Activated T-cell treated with anti-CD3 and anti-CD28 coated beads, Interleukin-2, amount 50 U/mL, for 72 hours (primary cell): ENCODE measurements at regions not wholly inside any gene's neighbourhood (a gene's known extent, or its start where the extent isn't known, plus 50 kb on each side); places are given as distances from the start of the nearest gene placed in this dataset.

ENCODE experiments used
- ATAC-seq, 2 donors: fragments of 150-1000 bp; cut with Tn5 transposase; replicated peaks in 1 of 2; 2 replicates each; pipeline ENCODE4 v1.10.0; 2021; ENCODE audit warnings: moderate library complexity in 2 of 2, mild to moderate bottlenecking in 1 of 2
- DNase-seq, 2 donors: peaks; one replicate each; pipeline ENCODE4 v3.0.0; 2021 to 2022; ENCODE audit warnings: mixed read lengths in 1 of 2
- H3K27ac Mint-ChIP-seq: one replicate; pipeline ENCODE4 v1.8.0; 2022; ENCODE audit warnings: mild to moderate bottlenecking, moderate library complexity, mixed read lengths
- H3K27me3 Mint-ChIP-seq: one replicate; pipeline ENCODE4 v1.8.0; 2022; ENCODE audit warnings: low read depth, mixed read lengths
- H3K36me3 Mint-ChIP-seq, 2 donors: one replicate each; pipeline ENCODE4 v1.8.0; 2022; ENCODE audit warnings: mixed read lengths in 2 of 2, mild to moderate bottlenecking in 1 of 2; ENCODE audit not compliant: insufficient read depth in 2 of 2
- H3K4me1 Mint-ChIP-seq: one replicate; pipeline ENCODE4 v1.8.0; 2022; ENCODE audit warnings: low read depth, mixed read lengths
- H3K4me3 Mint-ChIP-seq, 2 donors: one replicate each; pipeline ENCODE4 v1.8.0; 2022; ENCODE audit warnings: mild to moderate bottlenecking in 2 of 2, mixed read lengths in 2 of 2, moderate library complexity in 2 of 2
- H3K9me3 Mint-ChIP-seq, 2 donors: one replicate each; pipeline ENCODE4 v1.8.0; 2022; ENCODE audit warnings: mixed read lengths in 2 of 2

GRCh38 chr21:32216293-32216692 lies 62.6 kb downstream of the MIS18A start:
- Mint-ChIP-seq H3K27me3 (no peaks in the 10 kb centered on the region), H3K4me1 (no peaks in the 10 kb centered on the region), H3K4me3 (no peak overlapping the region), H3K36me3 (peaks cover 1 to 4% of the 10 kb centered on the region in 2 donors), H3K27ac (no peak overlapping the region), H3K9me3 (peaks cover 0 to 3% of the 10 kb centered on the region in 2 donors)
- no peak for DNase-seq
- no peak for ATAC-seq

GRCh38 chr21:32215306-32215685 lies 63.6 kb downstream of the MIS18A start:
- DNase-seq: no peak
- H3K27ac Mint-ChIP-seq: no peak overlapping the region
- H3K9me3 Mint-ChIP-seq: no peaks in the 10 kb centered on the region
- H3K36me3 Mint-ChIP-seq: peaks cover 0 to 1% of the 10 kb centered on the region in 2 donors
- H3K4me1 Mint-ChIP-seq: no peaks in the 10 kb centered on the region
- no peaks in the 10 kb centered on the region for H3K27me3 Mint-ChIP-seq
- ATAC-seq: no peak
- H3K4me3 Mint-ChIP-seq: no peak overlapping the region

GRCh38 chr21:32214654-32215305 lies 64.1 kb downstream of the MIS18A start:
- no peak for ATAC-seq
- H3K9me3 Mint-ChIP-seq: no peaks in the 10 kb centered on the region

GRCh38 chr21:32212116-32212515 lies 66.7 kb downstream of the MIS18A start:
- no peak overlapping the region for H3K4me3 Mint-ChIP-seq
- no peaks in the 10 kb centered on the region for H3K27me3 Mint-ChIP-seq
- H3K27ac Mint-ChIP-seq: no peak overlapping the region
- H3K9me3 Mint-ChIP-seq: peaks cover 0 to under 1% of the 10 kb centered on the region in 2 donors
- ATAC-seq (no peak), DNase-seq (no peak)
- H3K36me3 Mint-ChIP-seq: peaks cover 0 to 1% of the 10 kb centered on the region in 2 donors
- H3K4me1 Mint-ChIP-seq: no peaks in the 10 kb centered on the region

More at GRCh38 chr21:32214654-32215305, 64.1 kb downstream of the MIS18A start:
- Mint-ChIP-seq H3K27ac (no peak overlapping the region), H3K27me3 (no peaks in the 10 kb centered on the region), H3K36me3 (peaks cover 0 to 1% of the 10 kb centered on the region in 2 donors), H3K4me1 (no peaks in the 10 kb centered on the region), H3K4me3 (no peak overlapping the region)
- DNase-seq: no peak

GRCh38 chr21:32211306-32211705 lies 67.5 kb downstream of the MIS18A start:
- Mint-ChIP-seq H3K4me3 (no peak overlapping the region), H3K9me3 (peaks cover 0 to 2% of the 10 kb centered on the region in 2 donors), H3K27ac (no peak overlapping the region), H3K36me3 (peaks cover 0 to 1% of the 10 kb centered on the region in 2 donors), H3K4me1 (no peaks in the 10 kb centered on the region), H3K27me3 (no peaks in the 10 kb centered on the region)
- no peak for ATAC-seq
- no peak for DNase-seq

GRCh38 chr21:32209580-32209979 lies 69.3 kb downstream of the MIS18A start:
- Mint-ChIP-seq H3K36me3 (peaks cover 0 to 1% of the 10 kb centered on the region in 2 donors), H3K9me3 (peaks cover 0 to 2% of the 10 kb centered on the region in 2 donors), H3K27ac (no peak overlapping the region), H3K4me3 (no peak overlapping the region), H3K27me3 (no peaks in the 10 kb centered on the region), H3K4me1 (no peaks in the 10 kb centered on the region)
- ATAC-seq (no peak), DNase-seq (no peak)

- H3K27me3 Mint-ChIP-seq: no peaks in the 10 kb centered on the region
- no peaks in the 10 kb centered on the region for H3K4me1 Mint-ChIP-seq
- ATAC-seq (no peak), DNase-seq (no peak)
- H3K4me3 Mint-ChIP-seq: no peak overlapping the region
- no peaks in the 10 kb centered on the region for H3K36me3 Mint-ChIP-seq
- no peak overlapping the region for H3K27ac Mint-ChIP-seq
- peaks cover 0 to 2% of the 10 kb centered on the region in 2 donors for H3K9me3 Mint-ChIP-seq
Observed at GRCh38 chr21:32207406-32207716, 71.5 kb downstream of the MIS18A start.

GRCh38 chr21:32206631-32207405 lies 72.0 kb downstream of the MIS18A start:
- DNase-seq: no peak
- Mint-ChIP-seq H3K9me3 (peaks cover 0 to 2% of the 10 kb centered on the region in 2 donors), H3K27ac (no peak overlapping the region), H3K27me3 (no peaks in the 10 kb centered on the region), H3K4me1 (no peaks in the 10 kb centered on the region), H3K36me3 (no peaks in the 10 kb centered on the region), H3K4me3 (no peak overlapping the region)
- ATAC-seq: no peak

GRCh38 chr21:32203877-32204480 lies 74.9 kb downstream of the MIS18A start:
- no peaks in the 10 kb centered on the region for H3K27me3 Mint-ChIP-seq
- H3K4me3 Mint-ChIP-seq: no peak overlapping the region
- H3K9me3 Mint-ChIP-seq: peaks cover 0 to 2% of the 10 kb centered on the region in 2 donors
- H3K4me1 Mint-ChIP-seq: no peaks in the 10 kb centered on the region
- no peak for DNase-seq
- no peaks in the 10 kb centered on the region for H3K36me3 Mint-ChIP-seq
- no peak overlapping the region for H3K27ac Mint-ChIP-seq
- ATAC-seq: no peak

GRCh38 chr21:32200029-32200428 lies 78.8 kb downstream of the MIS18A start:
- no peak for ATAC-seq
- Mint-ChIP-seq H3K9me3 (no peaks in the 10 kb centered on the region), H3K27ac (no peak overlapping the region), H3K4me3 (no peak overlapping the region), H3K4me1 (no peaks in the 10 kb centered on the region), H3K36me3 (no peaks in the 10 kb centered on the region), H3K27me3 (no peaks in the 10 kb centered on the region)
- no peak for DNase-seq

GRCh38 chr21:32198384-32198783 lies 80.5 kb downstream of the MIS18A start:
- Mint-ChIP-seq H3K27me3 (no peaks in the 10 kb centered on the region), H3K4me1 (no peaks in the 10 kb centered on the region), H3K4me3 (no peak overlapping the region), H3K9me3 (no peaks in the 10 kb centered on the region), H3K36me3 (no peaks in the 10 kb centered on the region), H3K27ac (no peak overlapping the region)
- ATAC-seq: no peak
- DNase-seq: no peak

GRCh38 chr21:32197896-32198295 lies 81.0 kb downstream of the MIS18A start:
- no peak overlapping the region for H3K27ac Mint-ChIP-seq
- H3K4me3 Mint-ChIP-seq: no peak overlapping the region
- H3K27me3 Mint-ChIP-seq: no peaks in the 10 kb centered on the region
- H3K9me3 Mint-ChIP-seq: no peaks in the 10 kb centered on the region
- no peaks in the 10 kb centered on the region for H3K4me1 Mint-ChIP-seq
- no peak for DNase-seq
- H3K36me3 Mint-ChIP-seq: no peaks in the 10 kb centered on the region
- no peak for ATAC-seq

- Mint-ChIP-seq H3K4me1 (no peaks in the 10 kb centered on the region), H3K9me3 (no peaks in the 10 kb centered on the region), H3K4me3 (no peak overlapping the region), H3K27ac (no peak overlapping the region), H3K36me3 (no peaks in the 10 kb centered on the region), H3K27me3 (no peaks in the 10 kb centered on the region)
- ATAC-seq: no peak
- no peak for DNase-seq
Observed at GRCh38 chr21:32196001-32196400, 82.8 kb downstream of the MIS18A start.
